PFSK-1 (cell line): ENCODE measurements at regions not wholly inside any gene's neighbourhood (a gene's known extent, or its start where the extent isn't known, plus 50 kb on each side); places are given as distances from the start of the nearest gene placed in this dataset.

ENCODE experiments used
- FOXP2 ChIP-seq: optimal IDR thresholded peaks from 2 replicates; pipeline ENCODE3; 2011; ENCODE audit warnings: borderline replicate concordance, control low read depth, inconsistent platforms; ENCODE audit not compliant: insufficient read depth; ENCODE audit errors: extremely low read length, extremely low read depth
- POLR2AphosphoS5 ChIP-seq: IDR thresholded peaks from 2 replicates; pipeline ENCODE4 v1.6.1; 2012; ENCODE audit warnings: low read depth, mild to moderate bottlenecking, control low read depth, low read length, moderate library complexity
- REST ChIP-seq, 2 experiments: IDR thresholded peaks; 2 replicates each; pipeline versions ENCODE4 v1.6.1 to v1.8.0; 2011 to 2012; ENCODE audit warnings: low read depth in 2 of 2, low read length in 2 of 2, control low read depth in 1 of 2, inconsistent platforms in 1 of 2, mild to moderate bottlenecking in 1 of 2, moderate library complexity in 1 of 2; ENCODE audit not compliant: insufficient read depth in 1 of 2
- SIN3A ChIP-seq: IDR thresholded peaks from 2 replicates; pipeline ENCODE4 v1.6.1; 2012; ENCODE audit warnings: mild to moderate bottlenecking, low read length, moderate library complexity, borderline replicate concordance; ENCODE audit not compliant: insufficient read depth
- TAF1 ChIP-seq: IDR thresholded peaks from 2 replicates; pipeline ENCODE4 v1.6.1; 2012; ENCODE audit warnings: low read length, control low read depth, borderline replicate concordance; ENCODE audit not compliant: insufficient read depth

GRCh38 chr7:42674541-42674940 lies 237.3 kb downstream of the C7orf25 start:
- TF ChIP-seq REST (IDR thresholded peaks at IDR 0.05; ENCODE audit: insufficient read depth in 1 of 2, low read depth in 2 of 2, low read length in 2 of 2) (no peak), SIN3A (no peak), POLR2AphosphoS5 (no peak), TAF1 (no peak), FOXP2 (no peak)

- TF ChIP-seq FOXP2: no peak
- TF ChIP-seq TAF1: no peak
- no peak for TF ChIP-seq SIN3A
- TF ChIP-seq REST (IDR thresholded peaks at IDR 0.05; ENCODE audit: insufficient read depth in 1 of 2, low read depth in 2 of 2, low read length in 2 of 2): no peak
- no peak for TF ChIP-seq POLR2AphosphoS5
These were observed 237.9 kb downstream of the C7orf25 start for GRCh38 chr7:42673951-42674350.

GRCh38 chr7:42672339-42672999 lies 239.4 kb downstream of the C7orf25 start:
- TF ChIP-seq REST (IDR thresholded peaks at IDR 0.05; ENCODE audit: insufficient read depth in 1 of 2, low read depth in 2 of 2, low read length in 2 of 2) (no peak), TAF1 (no peak), FOXP2 (no peak), POLR2AphosphoS5 (no peak), SIN3A (no peak)

GRCh38 chr7:42671627-42672026 lies 240.2 kb downstream of the C7orf25 start:
- TF ChIP-seq SIN3A: no peak
- TF ChIP-seq FOXP2: no peak
- TF ChIP-seq POLR2AphosphoS5: no peak
- TF ChIP-seq TAF1: no peak
- TF ChIP-seq REST (IDR thresholded peaks at IDR 0.05; ENCODE audit: insufficient read depth in 1 of 2, low read depth in 2 of 2, low read length in 2 of 2): no peak
